Tibial artery (tissue), 4 donors: ENCODE measurements at regions not wholly inside any gene's neighbourhood (a gene's known extent, or its start where the extent isn't known, plus 50 kb on each side); places are given as distances from the start of the nearest gene placed in this dataset.

Experiments
- DNase-seq, 2 donors: peaks; one replicate each; pipeline ENCODE4 v3.0.0-alpha.2; 2019
- H3K27ac ChIP-seq, 2 donors: fragments of 200-600 bp; sonication (generic) in 1 of 2; 1 replicate in 1 of 2; 2 replicates in 1 of 2; pipeline ENCODE4 v1.5.1; 2018 to 2019; ENCODE audit warnings: mild to moderate bottlenecking in 1 of 2
- H3K27me3 ChIP-seq, 2 donors: fragments of 200-600 bp; sonication (generic) in 1 of 2; one replicate each; pipeline versions ENCODE4 v1.5.1 to v1.6.0; 2016 to 2019
- H3K36me3 ChIP-seq, 3 donors: fragments of 200-600 bp; sonication (generic) in 2 of 3; one replicate each; pipeline ENCODE4 v1.5.1; 2016 to 2019; ENCODE audit warnings: mild to moderate bottlenecking in 2 of 3
- H3K4me1 ChIP-seq, 4 donors: fragments of 200-600 bp; sonication (generic) in 2 of 4; 1 replicate in 3 of 4; 2 replicates in 1 of 4; pipeline ENCODE4 v1.5.1; 2016 to 2019
- H3K4me3 ChIP-seq, 2 donors: fragments of 200-600 bp; sonication (generic) in 1 of 2; 1 replicate in 1 of 2; 2 replicates in 1 of 2; pipeline ENCODE4 v1.5.1; 2018 to 2019; ENCODE audit warnings: mild to moderate bottlenecking in 2 of 2
- H3K9me3 ChIP-seq, 3 donors: fragments of 200-600 bp; sonication (generic) in 1 of 3; one replicate each; pipeline ENCODE4 v1.5.1; 2016 to 2019
- CTCF ChIP-seq, 2 experiments: fragments of 200-600 bp in 1 of 2; fragments of 450-650 bp in 1 of 2; IDR thresholded peaks; one replicate each; pipeline ENCODE4 v1.5.1; 2017 to 2019; ENCODE audit warnings: antibody characterized with exemption in 2 of 2, mild to moderate bottlenecking in 1 of 2, moderate library complexity in 1 of 2
- intact Hi-C: fragments of 100-400 bp; cut with DNase I; formaldehyde crosslinking; loops from one replicate; pipeline ENCODE4 v1.15.0; 2023; ENCODE audit warnings: low total_unique reads

GRCh38 chr6:163903541-163903940 lies 489.0 kb downstream of the QKI start:
- no peak for TF ChIP-seq CTCF (IDR thresholded peaks at IDR 0.05)
- Histone ChIP-seq H3K27ac (no peak overlapping the region), H3K36me3 (no peaks in the 10 kb centered on the region), H3K9me3 (no peaks in the 10 kb centered on the region), H3K4me1 (no peaks in the 10 kb centered on the region), H3K4me3 (no peak overlapping the region), H3K27me3 (no peaks in the 10 kb centered on the region)
- DNase-seq = no peak
- intact Hi-C loops = no loop called here

- H3K4me3 ChIP-seq = no peak overlapping the region
- no peaks in the 10 kb centered on the region for H3K4me1 ChIP-seq
- H3K36me3 ChIP-seq = no peaks in the 10 kb centered on the region
- no peaks in the 10 kb centered on the region for H3K9me3 ChIP-seq
- no peaks in the 10 kb centered on the region for H3K27me3 ChIP-seq
- H3K27ac ChIP-seq = no peak overlapping the region
- no peak for TF ChIP-seq CTCF (IDR thresholded peaks at IDR 0.05)
- intact Hi-C loops = no loop called here
- no peak for DNase-seq
Measured at GRCh38 chr6:163902993-163903392, 488.5 kb downstream of the QKI start.

GRCh38 chr6:163901681-163902080 lies 487.2 kb downstream of the QKI start:
- Histone ChIP-seq H3K36me3 (no peaks in the 10 kb centered on the region), H3K4me3 (no peak overlapping the region), H3K27me3 (no peaks in the 10 kb centered on the region), H3K27ac (no peak overlapping the region), H3K9me3 (no peaks in the 10 kb centered on the region), H3K4me1 (no peaks in the 10 kb centered on the region)
- no peak for TF ChIP-seq CTCF (IDR thresholded peaks at IDR 0.05)
- intact Hi-C loops = no loop called here
- DNase-seq = no peak

- intact Hi-C loops = no loop called here
- H3K27ac ChIP-seq = no peak overlapping the region
- TF ChIP-seq CTCF (IDR thresholded peaks at IDR 0.05) = no peak
- H3K4me1 ChIP-seq = no peaks in the 10 kb centered on the region
- H3K9me3 ChIP-seq = no peaks in the 10 kb centered on the region
- H3K4me3 ChIP-seq = no peak overlapping the region
- H3K27me3 ChIP-seq = no peaks in the 10 kb centered on the region
- no peaks in the 10 kb centered on the region for H3K36me3 ChIP-seq
- DNase-seq = no peak
Measured at GRCh38 chr6:163900570-163900969, 486.1 kb downstream of the QKI start.

- intact Hi-C loops = no loop called here
- TF ChIP-seq CTCF (IDR thresholded peaks at IDR 0.05) = no peak
- no peaks in the 10 kb centered on the region for H3K4me1 ChIP-seq
- no peak overlapping the region for H3K4me3 ChIP-seq
- DNase-seq = no peak
- no peaks in the 10 kb centered on the region for H3K27me3 ChIP-seq
- H3K9me3 ChIP-seq = no peaks in the 10 kb centered on the region
- no peaks in the 10 kb centered on the region for H3K36me3 ChIP-seq
- no peak overlapping the region for H3K27ac ChIP-seq
Measured at GRCh38 chr6:163897669-163898068, 483.2 kb downstream of the QKI start.

- Histone ChIP-seq H3K36me3 (no peaks in the 10 kb centered on the region), H3K4me1 (no peaks in the 10 kb centered on the region), H3K9me3 (no peaks in the 10 kb centered on the region), H3K4me3 (no peak overlapping the region), H3K27ac (no peak overlapping the region), H3K27me3 (no peaks in the 10 kb centered on the region)
- TF ChIP-seq CTCF (IDR thresholded peaks at IDR 0.05) = no peak
- DNase-seq = peak in 1 of 2 donors; percentile 31
- intact Hi-C loops = no loop called here
Measured at GRCh38 chr6:163897030-163897429, 482.5 kb downstream of the QKI start.
